SK-N-SH treated with all-trans-retinoic acid at 6 μM for 48 hours (cell line): ENCODE measurements at regions not wholly inside any gene's neighbourhood (a gene's known extent, or its start where the extent isn't known, plus 50 kb on each side); places are given as distances from the start of the nearest gene placed in this dataset.

Source experiments
- ATAC-seq: fragments of 200-7000 bp; cut with Tn5 transposase; 3 replicates; pipeline ENCODE4 v1.9.1; 2020; ENCODE audit warnings: mild to moderate bottlenecking, moderate library complexity
- ARNTL ChIP-seq: fragments of 450-650 bp; formaldehyde crosslinking; IDR thresholded peaks from 2 replicates; pipeline ENCODE4 v1.5.0; 2020; ENCODE audit warnings: low read depth, mild to moderate bottlenecking, moderate library complexity, borderline replicate concordance
- BACH2 ChIP-seq: fragments of 250-450 bp; sonication (Bioruptor Pico); IDR thresholded peaks from 2 replicates; pipeline ENCODE4 v1.9.0; 2021; ENCODE audit warnings: mild to moderate bottlenecking, borderline replicate concordance
- CREB5 ChIP-seq: fragments of 250-450 bp; sonication (Bioruptor Pico); IDR thresholded peaks from 2 replicates; pipeline ENCODE4 v1.5.1; 2020; ENCODE audit warnings: low read depth, mild to moderate bottlenecking, moderate library complexity
- ESRRG ChIP-seq: fragments of 250-450 bp; sonication (Bioruptor Pico); IDR thresholded peaks from 2 replicates; pipeline ENCODE4 v1.6.1; 2021; ENCODE audit warnings: mild to moderate bottlenecking
- GLIS3 ChIP-seq: fragments of 250-450 bp; sonication (Bioruptor Pico); IDR thresholded peaks from 2 replicates; pipeline ENCODE4 v1.5.0; 2020; ENCODE audit warnings: mild to moderate bottlenecking, moderate library complexity
- ISL1 ChIP-seq: fragments of 250-450 bp; sonication (Bioruptor Pico); IDR thresholded peaks from 2 replicates; pipeline ENCODE4 v2.1.2; 2022; ENCODE audit warnings: mild to moderate bottlenecking, moderate library complexity
- OSR1 ChIP-seq: fragments of 250-450 bp; sonication (Bioruptor Pico); IDR thresholded peaks from 2 replicates; pipeline ENCODE4 v1.8.0; 2022; ENCODE audit warnings: moderate library complexity, mild to moderate bottlenecking, inconsistent platforms
- POU6F1 ChIP-seq: fragments of 250-450 bp; sonication (Bioruptor Pico); IDR thresholded peaks from 2 replicates; pipeline ENCODE4 v1.8.0; 2021; ENCODE audit warnings: low read depth, mild to moderate bottlenecking, moderate library complexity, borderline replicate concordance
- PPARA ChIP-seq: fragments of 250-450 bp; sonication (Bioruptor Pico); IDR thresholded peaks from 2 replicates; pipeline ENCODE4 v1.5.0; 2020; ENCODE audit warnings: mild to moderate bottlenecking, borderline replicate concordance
- RARB ChIP-seq: fragments of 250-450 bp; sonication (Bioruptor Pico); IDR thresholded peaks from 2 replicates; pipeline ENCODE4 v1.8.0; 2021; ENCODE audit warnings: mild to moderate bottlenecking, moderate library complexity
- TCF4 ChIP-seq: fragments of 250-450 bp; sonication (Bioruptor Pico); IDR thresholded peaks from 2 replicates; pipeline ENCODE4 v1.8.0; 2021; ENCODE audit warnings: mild to moderate bottlenecking, moderate library complexity, borderline replicate concordance
- TOX ChIP-seq: fragments of 250-450 bp; sonication (Bioruptor Pico); IDR thresholded peaks from 2 replicates; pipeline ENCODE4 v1.8.0; 2021; ENCODE audit warnings: mild to moderate bottlenecking, moderate library complexity, borderline replicate concordance
- ZC3H10 ChIP-seq: fragments of 250-450 bp; sonication (Bioruptor Pico); IDR thresholded peaks from 2 replicates; pipeline ENCODE4 v1.5.1; 2021; ENCODE audit warnings: mild to moderate bottlenecking, moderate library complexity
- ZFP3 ChIP-seq: fragments of 250-450 bp; sonication (Bioruptor Pico); IDR thresholded peaks from 2 replicates; pipeline ENCODE4 v1.5.0; 2020; ENCODE audit warnings: mild to moderate bottlenecking, moderate library complexity
- ZNF565 ChIP-seq: fragments of 450-650 bp; formaldehyde crosslinking; conservative IDR thresholded peaks from 2 replicates; pipeline ENCODE4 v1.5.0; 2020; ENCODE audit warnings: low read depth, mild to moderate bottlenecking, moderate library complexity
- ZNF70 ChIP-seq: fragments of 450-650 bp; formaldehyde crosslinking; IDR thresholded peaks from 2 replicates; pipeline ENCODE4 v1.5.0; 2020; ENCODE audit warnings: mild to moderate bottlenecking, moderate library complexity
- TF ChIP-seq, protein P1 (sequence below): fragments of 250-450 bp; sonication (Bioruptor Pico); IDR thresholded peaks from 2 replicates; pipeline ENCODE4 v1.5.0; 2020; ENCODE audit warnings: mild to moderate bottlenecking, moderate library complexity
- TF ChIP-seq, protein P2 (sequence below): fragments of 250-450 bp; sonication (Bioruptor Pico); IDR thresholded peaks from 2 replicates; pipeline ENCODE4 v1.8.0; 2020; ENCODE audit warnings: mild to moderate bottlenecking, moderate library complexity, borderline replicate concordance
- TF ChIP-seq, protein P3 (sequence below): fragments of 250-450 bp; sonication (Bioruptor Pico); IDR thresholded peaks from 2 replicates; pipeline ENCODE4 v1.5.1; 2021; ENCODE audit warnings: mild to moderate bottlenecking, moderate library complexity

GRCh38 chr2:34851804-34852203 is 1252.7 kb upstream of the FAM98A start:
- TF ChIP-seq, protein P1, sequence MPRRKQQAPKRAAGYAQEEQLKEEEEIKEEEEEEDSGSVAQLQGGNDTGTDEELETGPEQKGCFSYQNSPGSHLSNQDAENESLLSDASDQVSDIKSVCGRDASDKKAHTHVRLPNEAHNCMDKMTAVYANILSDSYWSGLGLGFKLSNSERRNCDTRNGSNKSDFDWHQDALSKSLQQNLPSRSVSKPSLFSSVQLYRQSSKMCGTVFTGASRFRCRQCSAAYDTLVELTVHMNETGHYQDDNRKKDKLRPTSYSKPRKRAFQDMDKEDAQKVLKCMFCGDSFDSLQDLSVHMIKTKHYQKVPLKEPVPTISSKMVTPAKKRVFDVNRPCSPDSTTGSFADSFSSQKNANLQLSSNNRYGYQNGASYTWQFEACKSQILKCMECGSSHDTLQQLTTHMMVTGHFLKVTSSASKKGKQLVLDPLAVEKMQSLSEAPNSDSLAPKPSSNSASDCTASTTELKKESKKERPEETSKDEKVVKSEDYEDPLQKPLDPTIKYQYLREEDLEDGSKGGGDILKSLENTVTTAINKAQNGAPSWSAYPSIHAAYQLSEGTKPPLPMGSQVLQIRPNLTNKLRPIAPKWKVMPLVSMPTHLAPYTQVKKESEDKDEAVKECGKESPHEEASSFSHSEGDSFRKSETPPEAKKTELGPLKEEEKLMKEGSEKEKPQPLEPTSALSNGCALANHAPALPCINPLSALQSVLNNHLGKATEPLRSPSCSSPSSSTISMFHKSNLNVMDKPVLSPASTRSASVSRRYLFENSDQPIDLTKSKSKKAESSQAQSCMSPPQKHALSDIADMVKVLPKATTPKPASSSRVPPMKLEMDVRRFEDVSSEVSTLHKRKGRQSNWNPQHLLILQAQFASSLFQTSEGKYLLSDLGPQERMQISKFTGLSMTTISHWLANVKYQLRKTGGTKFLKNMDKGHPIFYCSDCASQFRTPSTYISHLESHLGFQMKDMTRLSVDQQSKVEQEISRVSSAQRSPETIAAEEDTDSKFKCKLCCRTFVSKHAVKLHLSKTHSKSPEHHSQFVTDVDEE = no peak
- no peak for TF ChIP-seq ZC3H10
- no peak for TF ChIP-seq POU6F1 (CRISPR knock-in tag)
- TF ChIP-seq TCF4 (CRISPR knock-in tag) = no peak
- no peak for TF ChIP-seq CREB5 (CRISPR knock-in tag)
- TF ChIP-seq ARNTL (CRISPR knock-in tag) = no peak
- TF ChIP-seq, protein P2, sequence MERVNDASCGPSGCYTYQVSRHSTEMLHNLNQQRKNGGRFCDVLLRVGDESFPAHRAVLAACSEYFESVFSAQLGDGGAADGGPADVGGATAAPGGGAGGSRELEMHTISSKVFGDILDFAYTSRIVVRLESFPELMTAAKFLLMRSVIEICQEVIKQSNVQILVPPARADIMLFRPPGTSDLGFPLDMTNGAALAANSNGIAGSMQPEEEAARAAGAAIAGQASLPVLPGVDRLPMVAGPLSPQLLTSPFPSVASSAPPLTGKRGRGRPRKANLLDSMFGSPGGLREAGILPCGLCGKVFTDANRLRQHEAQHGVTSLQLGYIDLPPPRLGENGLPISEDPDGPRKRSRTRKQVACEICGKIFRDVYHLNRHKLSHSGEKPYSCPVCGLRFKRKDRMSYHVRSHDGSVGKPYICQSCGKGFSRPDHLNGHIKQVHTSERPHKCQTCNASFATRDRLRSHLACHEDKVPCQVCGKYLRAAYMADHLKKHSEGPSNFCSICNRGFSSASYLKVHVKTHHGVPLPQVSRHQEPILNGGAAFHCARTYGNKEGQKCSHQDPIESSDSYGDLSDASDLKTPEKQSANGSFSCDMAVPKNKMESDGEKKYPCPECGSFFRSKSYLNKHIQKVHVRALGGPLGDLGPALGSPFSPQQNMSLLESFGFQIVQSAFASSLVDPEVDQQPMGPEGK (CRISPR knock-in tag) = no peak
- TF ChIP-seq TOX = no peak
- TF ChIP-seq, protein P3, sequence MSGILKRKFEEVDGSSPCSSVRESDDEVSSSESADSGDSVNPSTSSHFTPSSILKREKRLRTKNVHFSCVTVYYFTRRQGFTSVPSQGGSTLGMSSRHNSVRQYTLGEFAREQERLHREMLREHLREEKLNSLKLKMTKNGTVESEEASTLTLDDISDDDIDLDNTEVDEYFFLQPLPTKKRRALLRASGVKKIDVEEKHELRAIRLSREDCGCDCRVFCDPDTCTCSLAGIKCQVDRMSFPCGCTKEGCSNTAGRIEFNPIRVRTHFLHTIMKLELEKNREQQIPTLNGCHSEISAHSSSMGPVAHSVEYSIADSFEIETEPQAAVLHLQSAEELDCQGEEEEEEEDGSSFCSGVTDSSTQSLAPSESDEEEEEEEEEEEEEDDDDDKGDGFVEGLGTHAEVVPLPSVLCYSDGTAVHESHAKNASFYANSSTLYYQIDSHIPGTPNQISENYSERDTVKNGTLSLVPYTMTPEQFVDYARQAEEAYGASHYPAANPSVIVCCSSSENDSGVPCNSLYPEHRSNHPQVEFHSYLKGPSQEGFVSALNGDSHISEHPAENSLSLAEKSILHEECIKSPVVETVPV (CRISPR knock-in tag) = no peak
- no peak for TF ChIP-seq GLIS3 (CRISPR knock-in tag)
- no peak for TF ChIP-seq RARB (CRISPR knock-in tag)
- TF ChIP-seq PPARA (CRISPR knock-in tag) = no peak
- no peak for TF ChIP-seq BACH2 (CRISPR knock-in tag)
- no peak for TF ChIP-seq ISL1 (CRISPR knock-in tag)
- no peak for ATAC-seq

- TF ChIP-seq PPARA (CRISPR knock-in tag) = no peak
- TF ChIP-seq ARNTL (CRISPR knock-in tag) = no peak
- TF ChIP-seq ISL1 (CRISPR knock-in tag) = no peak
- TF ChIP-seq ZNF565 (CRISPR knock-in tag) = no peak
- TF ChIP-seq, protein P2 (CRISPR knock-in tag) = no peak
- TF ChIP-seq, protein P1 = no peak
- no peak for TF ChIP-seq BACH2 (CRISPR knock-in tag)
- TF ChIP-seq TOX = no peak
- TF ChIP-seq ZNF70 (CRISPR knock-in tag) = no peak
- no peak for TF ChIP-seq OSR1 (CRISPR knock-in tag)
- no peak for TF ChIP-seq RARB (CRISPR knock-in tag)
- TF ChIP-seq ZC3H10 = no peak
- no peak for TF ChIP-seq CREB5 (CRISPR knock-in tag)
- TF ChIP-seq ZFP3 (CRISPR knock-in tag) = no peak
- no peak for TF ChIP-seq ESRRG (CRISPR knock-in tag)
- ATAC-seq = no peak
These were observed 1250.7 kb upstream of the FAM98A start for GRCh38 chr2:34849827-34850226.
